AG08396 (cell line): ENCODE measurements at regions not wholly inside any gene's neighbourhood (a gene's known extent, or its start where the extent isn't known, plus 50 kb on each side); places are given as distances from the start of the nearest gene placed in this dataset.
"Not testable (repeated sequence)": the region's sequence is repeated elsewhere in the genome, so short reads cannot be mapped to it uniquely, and the experiment has no call there.

Source experiments
- DNase-seq: peaks from one replicate; pipeline ENCODE4 v3.0.0; 2012; ENCODE audit warnings: low spot score, mixed read lengths

- no peak for DNase-seq
Measured at GRCh38 chr2:13686262-13686661, 946.3 kb upstream of the LRATD1 start.

DNA sequence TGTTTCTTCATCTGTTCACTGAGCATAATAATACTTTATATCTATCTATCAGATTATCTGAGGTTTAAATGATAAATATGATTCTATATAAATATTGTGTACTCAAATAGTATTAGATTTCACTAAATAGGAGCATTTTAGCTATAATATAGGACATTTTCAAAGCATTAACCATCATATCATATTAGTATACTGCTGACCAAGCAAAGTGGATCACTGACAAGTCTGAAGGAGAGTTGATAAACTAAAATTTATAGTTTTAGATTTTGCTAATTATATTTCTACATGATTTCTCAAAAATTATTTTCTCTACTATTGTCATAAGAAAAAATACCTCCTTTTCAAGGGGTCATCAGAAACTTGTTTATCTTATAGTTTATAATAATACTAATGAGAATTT, 937.8 kb upstream of the LRATD1 start:
- DNase-seq: no peak

DNA sequence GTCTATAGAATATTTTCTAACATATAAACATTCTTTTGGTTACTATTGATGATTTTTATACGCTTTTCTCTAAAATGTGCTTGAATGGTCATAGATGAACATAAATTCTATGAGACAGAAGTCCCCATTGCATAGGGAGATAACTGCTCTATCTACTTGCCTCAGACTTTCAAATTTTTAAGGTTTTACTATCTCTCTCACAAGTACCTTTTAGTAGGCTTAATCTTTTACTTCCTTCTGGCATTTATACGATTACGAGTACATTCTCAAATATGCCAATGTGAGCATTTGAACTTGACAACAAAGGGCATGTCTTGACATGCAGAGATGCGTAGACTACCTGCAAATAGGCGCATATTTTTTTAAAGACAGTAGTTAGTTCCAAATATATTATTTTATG, 935.9 kb upstream of the LRATD1 start:
- no peak for DNase-seq

GRCh38 chr2:13698847-13699246, 933.7 kb upstream of the LRATD1 start:
- DNase-seq: no peak

DNA sequence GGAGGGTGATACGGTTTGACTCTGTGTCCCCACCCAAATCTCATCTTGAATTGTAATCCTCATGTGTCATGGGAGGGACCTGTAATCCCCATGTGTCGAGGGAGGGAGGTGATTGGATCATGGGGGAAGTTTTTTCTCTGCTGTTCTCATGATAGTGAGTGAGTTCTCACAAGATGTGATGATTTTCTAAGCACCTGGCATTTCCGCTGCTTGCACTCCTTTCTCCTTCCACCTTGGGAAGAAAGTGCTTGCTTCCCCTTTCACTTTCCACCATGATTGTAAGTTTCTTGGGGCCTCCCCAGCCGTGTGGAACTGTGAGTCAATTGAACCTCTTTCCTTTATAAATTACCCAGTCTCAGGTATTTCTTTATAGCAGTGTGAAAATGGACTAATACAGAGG, 932.6 kb upstream of the LRATD1 start:
- not testable (repeated sequence) for DNase-seq

DNA sequence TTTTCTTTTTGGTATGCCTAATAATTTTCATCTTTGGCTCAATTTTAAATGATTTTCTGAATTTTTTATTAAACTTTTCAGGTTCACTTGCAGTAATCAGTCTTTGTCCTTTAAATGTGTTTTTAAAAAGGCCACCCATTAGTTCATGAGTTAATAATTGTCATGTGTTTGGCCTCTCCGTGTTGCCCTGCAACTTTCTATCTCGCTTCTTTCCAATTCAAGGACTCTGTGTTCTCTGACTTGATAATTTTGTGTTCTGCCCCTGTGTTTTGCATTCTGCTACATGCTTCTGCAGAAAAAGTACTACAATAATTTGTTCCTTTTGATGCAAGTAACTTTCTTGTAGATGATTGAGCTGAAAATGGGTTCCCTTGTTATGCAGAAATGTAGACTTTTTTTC, 921.4 kb upstream of the LRATD1 start:
- DNase-seq: no peak

- no peak for DNase-seq
Measured at GRCh38 chr2:13714466-13714865, 918.1 kb upstream of the LRATD1 start.

DNA sequence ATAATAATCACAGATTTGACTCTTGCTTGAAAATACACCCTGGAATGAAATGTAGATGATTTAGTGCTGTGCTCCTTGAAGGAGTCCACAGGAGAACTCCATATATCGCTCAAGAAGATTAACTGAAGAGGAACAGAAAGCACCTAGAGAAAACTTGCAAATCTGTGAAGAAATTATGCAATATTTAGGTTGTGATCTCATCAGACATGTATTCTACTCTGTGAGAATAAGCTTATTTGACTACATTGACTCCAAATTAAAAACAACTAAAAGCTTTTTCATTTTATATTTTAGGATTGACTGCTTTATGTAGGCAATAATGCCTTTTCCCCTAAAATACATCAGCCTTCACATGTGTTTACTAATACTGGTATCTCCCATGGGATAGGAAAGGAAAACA, 906.6 kb upstream of the LRATD1 start:
- DNase-seq: no peak

GRCh38 chr2:13745330-13745729, 887.2 kb upstream of the LRATD1 start:
- DNase-seq: no peak

DNA sequence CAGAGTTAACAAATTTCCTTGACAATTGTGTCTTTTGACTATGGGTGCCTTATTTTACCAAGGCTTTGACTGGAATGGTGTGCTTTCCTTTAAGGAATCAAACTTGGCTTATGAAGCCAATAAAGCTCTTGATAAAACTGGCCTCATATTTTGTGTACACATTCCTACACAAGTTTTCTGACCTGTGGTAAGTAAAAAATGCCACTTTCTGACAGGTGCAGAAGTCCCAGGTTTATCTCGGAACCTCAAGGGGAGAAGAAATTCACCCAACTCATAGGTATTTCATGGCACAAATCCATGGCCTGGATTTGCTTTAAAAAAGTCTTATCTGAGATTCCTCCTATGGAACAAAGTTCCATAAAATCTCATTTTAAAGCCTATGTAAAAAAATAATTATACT, 880.6 kb upstream of the LRATD1 start:
- no peak for DNase-seq

DNA sequence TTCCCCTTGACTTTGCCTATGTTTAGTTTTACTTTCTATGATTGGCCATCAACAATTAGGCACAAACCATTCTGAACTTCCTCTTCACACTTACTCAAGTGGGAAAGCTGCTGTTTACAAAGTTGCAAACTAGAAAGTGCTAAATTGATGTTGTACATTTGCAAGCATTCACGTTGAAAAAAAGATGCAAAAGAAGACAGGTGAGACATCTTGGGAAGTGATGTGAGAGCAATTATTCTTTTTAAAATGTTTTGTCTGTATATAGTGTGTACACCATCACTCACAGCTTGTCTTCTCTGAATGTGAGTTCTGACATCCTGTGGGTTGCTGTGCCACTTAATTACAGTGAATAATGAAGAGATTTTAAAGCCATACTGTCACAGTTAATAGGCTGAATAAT, 874.1 kb upstream of the LRATD1 start:
- no peak for DNase-seq

DNA sequence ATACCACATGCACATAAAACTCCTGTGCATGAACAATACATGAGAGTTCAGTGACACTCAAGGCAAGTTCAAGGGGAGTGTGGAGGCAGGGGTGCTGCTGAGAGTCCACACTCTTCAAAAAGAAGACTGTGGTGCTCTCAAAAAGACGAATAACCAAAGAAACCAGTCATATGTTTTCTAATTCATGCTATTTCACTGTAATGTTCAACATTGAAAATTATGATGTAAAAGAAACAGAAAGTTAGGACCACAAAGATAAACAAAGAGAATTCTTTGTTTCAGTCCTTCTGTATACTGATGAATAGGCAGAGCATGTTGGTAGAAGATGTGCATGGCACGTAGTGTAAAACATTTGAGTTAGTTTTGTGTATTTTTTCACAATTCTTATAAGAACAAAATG, 864.2 kb upstream of the LRATD1 start:
- DNase-seq: no peak

- DNase-seq: no peak
Measured at GRCh38 chr2:13770279-13770678, 862.2 kb upstream of the LRATD1 start.

- no peak for DNase-seq
Measured at GRCh38 chr2:13779996-13780395, 852.5 kb upstream of the LRATD1 start.

- no peak for DNase-seq
Measured at GRCh38 chr2:13791019-13791547, 841.4 kb upstream of the LRATD1 start.

GRCh38 chr2:13806539-13806938, 826.0 kb upstream of the LRATD1 start:
- no peak for DNase-seq

DNA sequence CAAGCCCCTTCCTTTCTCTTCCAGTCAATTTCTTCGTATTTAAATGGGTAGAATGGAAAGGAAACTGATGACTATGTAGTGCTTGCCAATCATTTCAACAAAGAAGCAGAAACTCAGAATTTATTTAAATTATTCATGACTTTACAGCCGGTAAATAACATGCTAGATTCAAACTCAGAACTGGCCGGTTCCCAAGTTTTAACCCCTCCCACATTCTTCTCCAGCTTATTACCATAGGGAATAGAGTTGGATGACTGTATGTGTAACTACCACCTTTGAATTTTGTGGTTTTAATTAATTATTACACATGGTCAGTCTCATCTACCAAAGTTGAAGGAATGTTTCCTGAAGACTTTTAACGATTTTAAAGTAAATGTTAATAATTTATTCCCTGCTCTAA, 819.3 kb upstream of the LRATD1 start:
- no peak for DNase-seq

DNA sequence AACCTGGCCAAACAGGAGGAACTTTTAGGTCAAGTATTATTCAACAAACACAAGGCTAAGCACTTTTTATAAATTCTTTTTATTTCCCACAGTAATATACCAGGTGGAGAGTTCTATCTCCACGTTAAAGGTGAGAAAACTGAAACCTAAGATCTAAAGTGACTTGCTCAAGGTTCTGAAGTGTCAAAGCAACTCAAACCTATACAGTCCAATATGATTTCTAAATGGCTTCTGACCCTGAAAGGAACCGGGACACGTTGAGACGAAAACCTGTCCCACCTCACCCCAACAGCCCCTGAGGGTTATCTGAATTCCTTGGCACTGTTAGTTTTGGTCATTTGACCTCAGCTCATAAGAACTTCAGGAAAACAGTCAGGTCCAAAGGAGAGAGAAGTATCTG, 814.5 kb upstream of the LRATD1 start:
- no peak for DNase-seq

DNA sequence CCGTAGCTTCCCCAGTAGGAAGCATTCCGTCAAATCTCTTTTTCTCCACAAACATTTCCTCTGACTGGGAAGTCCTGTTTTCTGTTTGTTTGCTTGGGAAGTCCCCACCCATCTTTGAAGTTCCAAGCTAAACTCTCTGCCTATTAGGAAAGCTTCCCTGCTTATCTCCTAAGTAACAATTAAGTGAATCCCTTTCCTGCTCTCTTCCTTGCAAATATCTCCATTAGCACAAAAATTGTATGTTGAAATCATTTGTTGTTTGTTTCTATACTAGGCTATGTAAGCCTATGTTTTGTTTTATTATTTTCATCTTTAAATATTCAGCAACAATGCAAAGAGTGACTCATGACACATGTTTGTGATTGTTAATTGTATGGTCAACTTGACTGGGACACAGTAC, 812.6 kb upstream of the LRATD1 start:
- DNase-seq: no peak

DNA sequence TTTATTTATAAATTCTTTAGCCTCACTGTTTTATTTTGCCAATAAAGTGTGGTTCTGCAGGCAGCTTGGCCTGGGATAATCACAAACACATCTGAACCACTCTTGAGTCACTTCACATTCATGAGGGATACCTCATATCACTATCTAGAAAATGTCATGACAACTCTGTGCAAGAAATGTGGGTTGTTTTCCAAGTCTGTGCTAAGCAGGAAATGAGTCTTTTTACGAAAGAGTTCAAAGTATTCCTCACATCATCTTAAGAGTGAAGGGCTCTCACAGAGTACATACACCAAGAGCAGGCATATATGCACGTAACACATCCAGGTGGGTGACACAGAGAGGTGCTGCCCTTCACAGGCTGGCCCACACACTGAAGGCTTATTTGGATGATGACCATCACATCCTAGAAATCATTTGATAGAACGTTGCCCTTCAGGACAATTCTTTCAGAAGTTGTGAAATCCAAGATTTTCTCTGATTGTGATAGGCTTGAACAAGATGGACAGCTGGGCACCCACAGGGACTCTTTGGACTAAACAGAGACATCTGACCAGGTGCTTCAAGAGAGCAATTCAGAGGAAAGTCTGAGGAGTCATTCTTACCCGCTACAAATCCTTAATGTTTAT, 811.1 kb upstream of the LRATD1 start:
- DNase-seq: peak; percentile 25

DNA sequence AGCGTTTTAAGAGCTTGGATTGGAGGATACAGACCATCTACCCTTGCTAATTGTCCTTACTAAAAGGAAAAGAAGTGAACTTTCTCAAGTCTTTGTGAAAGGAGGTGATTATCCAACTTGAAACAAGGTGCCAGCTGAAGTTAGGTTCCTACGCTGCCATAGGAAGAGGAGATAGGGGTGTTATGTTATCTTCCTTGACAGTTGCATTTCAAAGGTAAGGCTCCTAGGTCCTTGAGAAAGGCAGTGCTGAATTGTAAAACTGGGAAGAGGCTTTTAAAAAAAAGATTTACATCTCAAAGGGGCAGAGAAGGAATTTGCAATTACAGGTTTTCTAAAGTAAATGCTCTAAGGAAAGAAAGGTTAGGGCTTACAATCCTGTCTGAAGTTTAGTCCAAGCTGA, 810.2 kb upstream of the LRATD1 start:
- DNase-seq: no peak

- DNase-seq: no peak
Measured at GRCh38 chr2:13826314-13826853, 806.1 kb upstream of the LRATD1 start.

DNA sequence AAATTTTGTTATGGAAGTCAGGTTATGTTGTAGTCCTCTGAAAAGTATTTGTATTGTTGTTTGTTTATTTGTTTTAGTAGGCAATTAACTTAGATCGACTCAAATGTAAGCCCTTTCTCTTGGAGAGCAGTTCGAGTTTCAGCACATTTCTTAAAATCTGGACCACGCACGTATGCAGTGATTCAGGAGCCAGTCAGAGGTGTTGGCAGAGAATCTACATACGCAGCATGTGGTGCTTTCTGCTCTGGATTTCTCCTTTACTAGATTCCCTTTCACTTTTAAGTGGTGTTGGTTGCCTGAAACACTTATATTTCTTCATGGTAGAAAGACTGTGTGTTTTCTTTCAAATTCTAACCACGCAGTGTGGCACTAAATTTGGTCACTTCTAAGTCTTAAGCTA, 773.9 kb upstream of the LRATD1 start:
- DNase-seq: peak; percentile 1

- DNase-seq: not testable (repeated sequence)
Measured at GRCh38 chr2:13868275-13868674, 764.2 kb upstream of the LRATD1 start.
